ENCODE measurements at regions not wholly inside any gene's neighbourhood (a gene's known extent, or its start where the extent isn't known, plus 50 kb on each side); places are given as distances from the start of the nearest gene placed in this dataset.
"Not testable (repeated sequence)": the region's sequence is repeated elsewhere in the genome, so short reads cannot be mapped to it uniquely, and the experiment has no call there.

DNA sequence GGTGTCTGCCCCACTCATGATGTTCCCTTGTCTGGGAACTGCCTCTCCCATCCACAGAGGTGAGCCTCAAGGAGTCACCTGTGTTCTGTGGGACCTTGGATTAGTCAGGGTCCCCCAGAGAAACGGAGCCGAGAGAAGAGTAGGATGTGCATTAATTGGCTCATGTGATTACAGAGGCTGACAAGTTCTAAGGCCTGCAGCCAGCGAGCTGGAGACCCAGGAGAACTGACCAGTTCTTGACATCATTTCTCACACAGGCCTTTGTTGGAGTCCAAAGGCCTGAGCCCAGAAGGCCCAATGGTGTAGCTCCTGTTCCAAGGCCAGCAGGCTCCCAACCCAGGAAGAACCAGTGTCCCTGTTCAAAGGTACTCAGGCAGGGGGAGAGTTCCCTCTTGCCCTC is 186.6 kb downstream of the BCL2L11 start:
- not testable (repeated sequence) for FAIRE-seq; DNase-seq (ENCODE audit: insufficient read length, low spot score)

DNA sequence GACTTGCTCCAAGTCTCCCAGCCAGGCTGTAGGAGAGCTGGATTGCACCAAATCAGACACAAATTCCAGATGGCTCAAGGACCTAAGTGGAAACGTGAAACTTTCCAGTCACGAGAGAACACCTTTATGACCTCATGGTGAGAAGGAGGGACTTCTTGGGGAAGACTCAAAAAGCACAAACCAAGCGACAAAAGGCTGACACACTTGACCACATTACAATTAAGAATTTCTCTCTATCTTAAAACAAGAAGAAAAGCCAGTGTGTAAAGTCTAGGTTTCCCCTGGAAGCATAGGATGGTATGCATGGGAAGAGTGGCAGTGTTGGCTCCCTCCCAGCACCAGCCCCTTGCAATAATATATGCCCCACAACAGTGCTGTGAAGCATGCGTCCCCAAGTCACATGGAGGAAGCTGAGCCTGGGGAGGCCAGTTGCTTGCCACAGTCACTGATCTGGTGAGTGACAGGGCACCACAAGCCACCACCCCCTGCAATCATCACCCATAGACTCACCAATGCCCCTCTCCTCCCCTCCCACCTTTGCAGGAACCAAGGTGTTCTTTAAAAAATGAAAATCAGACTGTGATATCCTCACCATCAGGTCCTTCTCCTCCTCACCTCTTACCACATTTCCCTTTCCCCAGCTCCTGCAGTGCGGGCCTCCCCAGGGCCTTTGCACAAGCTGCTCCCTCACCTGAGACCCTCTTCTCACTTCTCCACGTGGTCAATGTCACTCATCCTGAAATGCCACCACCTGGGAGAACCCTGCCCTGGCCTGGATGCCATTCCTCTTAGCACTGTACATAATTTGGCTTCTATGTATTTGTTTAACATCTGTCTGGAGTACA is 188.7 kb downstream of the BCL2L11 start:
- not testable (repeated sequence) for FAIRE-seq

GRCh38 chr2:111310395-111310794 is 189.7 kb downstream of the BCL2L11 start:
- FAIRE-seq; DNase-seq (ENCODE audit: insufficient read length, low spot score): not testable (repeated sequence)

More for the DNA sequence above, 188.7 kb downstream of the BCL2L11 start:
- DNase-seq (ENCODE audit: insufficient read length, low spot score) = not testable (repeated sequence)

DNA sequence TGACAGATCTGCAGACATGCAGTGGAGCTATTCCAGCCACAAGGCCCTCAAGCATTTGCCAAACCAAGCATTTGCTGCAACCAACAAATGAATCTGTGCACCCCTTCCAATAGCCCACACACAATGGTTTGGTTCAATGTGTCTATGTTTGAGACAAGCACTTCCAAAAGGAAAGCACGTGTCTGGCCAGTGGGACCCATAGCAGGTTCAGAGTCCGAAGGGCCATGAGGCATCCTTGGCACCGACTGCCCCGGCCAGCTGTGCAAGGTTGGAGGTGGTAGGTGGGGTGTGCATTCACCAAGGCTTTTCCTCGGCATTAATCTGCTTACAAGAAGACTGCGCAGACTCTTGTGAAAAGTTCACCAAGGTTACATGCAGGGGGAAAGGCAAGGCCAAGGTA is 190.9 kb downstream of the BCL2L11 start:
- FAIRE-seq = not testable (repeated sequence)

GRCh38 chr2:111312897-111313607 is 192.3 kb downstream of the BCL2L11 start:
- DNase-seq (ENCODE audit: insufficient read length, low spot score); FAIRE-seq: not testable (repeated sequence)

More for the DNA sequence above, 190.9 kb downstream of the BCL2L11 start:
- not testable (repeated sequence) for DNase-seq (ENCODE audit: insufficient read length, low spot score)

- DNase-seq (ENCODE audit: insufficient read length, low spot score); FAIRE-seq: not testable (repeated sequence)
Measured at GRCh38 chr2:111313711-111314110, 193.0 kb downstream of the BCL2L11 start.

DNA sequence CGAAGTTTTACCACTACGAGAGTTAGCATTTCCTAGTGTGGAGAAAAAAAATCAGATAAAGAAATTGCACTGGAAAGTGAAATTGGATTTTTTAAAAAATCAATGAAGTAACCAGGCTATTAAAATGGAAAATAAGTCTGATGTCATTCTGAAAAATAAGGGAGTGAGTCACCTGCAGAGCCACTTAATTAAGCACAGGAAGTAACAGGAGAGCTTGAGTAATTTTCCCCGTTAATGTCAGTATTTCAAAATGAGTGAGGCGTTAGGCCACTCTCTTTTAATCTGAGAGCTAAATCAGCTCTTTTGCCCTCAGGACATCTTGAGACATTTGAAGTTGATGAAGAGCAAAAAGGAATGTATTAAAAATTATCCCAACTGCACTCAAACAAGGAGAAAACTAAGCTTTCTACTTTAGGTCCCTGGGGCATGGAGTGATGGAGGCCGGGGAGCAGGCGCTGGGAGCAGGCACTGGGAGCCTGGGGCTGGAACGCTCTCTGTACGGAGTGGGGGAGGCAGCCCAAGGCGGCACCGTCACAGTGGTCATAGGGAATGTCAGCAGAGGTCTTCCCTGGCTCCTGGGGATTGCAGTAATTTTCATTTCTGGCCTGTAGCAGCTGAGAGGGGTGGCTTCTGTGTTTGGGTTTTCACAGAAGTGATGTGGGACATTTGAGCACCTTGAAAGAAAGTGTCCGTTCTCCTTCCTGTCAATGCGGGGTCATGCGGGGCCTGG is 194.6 kb downstream of the BCL2L11 start:
- not testable (repeated sequence) for DNase-seq (ENCODE audit: insufficient read length, low spot score); FAIRE-seq

GRCh38 chr2:111316221-111316741 is 195.6 kb downstream of the BCL2L11 start:
- FAIRE-seq; DNase-seq (ENCODE audit: insufficient read length, low spot score): not testable (repeated sequence)

DNA sequence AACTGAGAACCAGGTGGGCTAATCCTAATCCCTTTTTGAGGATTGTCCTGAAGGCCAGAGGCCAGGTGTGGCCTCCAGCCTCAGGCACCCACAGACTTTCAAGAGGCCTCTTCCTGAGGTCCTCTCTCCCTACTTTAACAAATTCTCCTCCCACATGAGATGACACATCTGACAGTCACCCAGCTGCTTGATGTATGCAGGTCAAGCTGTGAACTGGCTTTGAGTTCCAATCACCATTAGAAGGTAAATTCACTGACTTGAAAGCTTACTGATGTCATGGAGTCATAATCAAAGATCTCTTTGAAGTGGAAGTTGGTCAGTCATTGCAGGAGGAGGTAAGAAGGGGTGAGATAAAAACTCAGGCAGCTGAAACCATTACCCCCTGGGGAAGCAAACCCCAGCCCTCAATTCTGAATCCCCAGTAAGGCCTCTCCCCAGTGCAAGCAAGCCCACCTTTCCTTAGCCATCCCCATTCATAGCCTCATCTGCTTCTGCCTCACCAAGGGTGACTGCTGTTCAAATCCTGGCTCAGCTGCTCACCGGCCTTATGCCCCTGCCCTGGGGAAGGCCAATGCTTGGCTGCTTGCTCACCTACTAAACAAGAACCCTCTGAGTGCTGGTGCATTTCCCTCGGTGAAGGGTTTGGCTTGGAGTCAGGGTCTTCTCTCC is 196.3 kb downstream of the BCL2L11 start:
- FAIRE-seq; DNase-seq (ENCODE audit: insufficient read length, low spot score): not testable (repeated sequence)

DNA sequence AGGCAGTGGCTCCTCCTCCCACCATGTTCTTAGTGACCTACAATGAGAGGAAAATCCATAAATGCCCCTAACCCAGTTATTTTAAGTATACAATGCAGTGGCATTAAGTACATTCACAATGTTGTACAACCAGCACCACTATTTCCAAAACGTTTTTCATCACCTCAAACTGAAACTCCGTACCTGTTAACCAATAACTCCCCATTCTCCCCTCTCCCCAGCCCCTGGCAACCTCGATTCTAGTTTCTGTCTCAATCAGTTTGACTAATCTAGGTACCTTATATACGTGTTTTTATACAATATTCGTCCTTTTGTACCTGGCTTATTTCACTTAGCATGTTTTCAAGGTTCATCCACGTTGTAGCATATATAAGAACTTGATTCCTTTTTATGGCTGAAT is 198.8 kb downstream of the BCL2L11 start:
- not testable (repeated sequence) for DNase-seq (ENCODE audit: insufficient read length, low spot score); FAIRE-seq

GRCh38 chr2:111320264-111320663 is 199.6 kb downstream of the BCL2L11 start:
- DNase-seq (ENCODE audit: insufficient read length, low spot score); FAIRE-seq: not testable (repeated sequence)

GRCh38 chr2:111320965-111321364 is 200.3 kb downstream of the BCL2L11 start:
- DNase-seq (ENCODE audit: insufficient read length, low spot score); FAIRE-seq: not testable (repeated sequence)

DNA sequence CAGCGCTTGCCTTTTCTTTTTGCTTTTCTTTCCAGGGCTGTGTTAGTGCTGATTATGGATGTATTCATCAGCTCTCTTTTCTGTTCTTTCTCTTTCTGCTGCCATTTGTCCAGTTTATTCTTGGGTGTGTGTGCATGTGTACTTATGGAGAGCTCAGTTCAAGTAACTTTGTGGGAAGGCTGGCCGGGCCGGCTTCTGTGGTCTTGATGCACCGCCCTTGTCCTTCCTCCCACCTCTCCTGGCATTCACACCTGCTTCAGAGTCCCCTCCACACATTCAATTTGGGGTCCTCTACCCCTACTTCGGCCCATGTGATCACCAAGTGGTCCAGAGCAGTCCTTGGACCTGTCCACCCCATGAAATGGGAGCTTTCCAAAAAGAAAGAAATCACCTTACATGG is 202.7 kb downstream of the BCL2L11 start:
- not testable (repeated sequence) for DNase-seq (ENCODE audit: insufficient read length, low spot score); FAIRE-seq

GRCh38 chr2:111327726-111328125 is 207.0 kb downstream of the BCL2L11 start:
- FAIRE-seq; DNase-seq (ENCODE audit: insufficient read length, low spot score): not testable (repeated sequence)

DNA sequence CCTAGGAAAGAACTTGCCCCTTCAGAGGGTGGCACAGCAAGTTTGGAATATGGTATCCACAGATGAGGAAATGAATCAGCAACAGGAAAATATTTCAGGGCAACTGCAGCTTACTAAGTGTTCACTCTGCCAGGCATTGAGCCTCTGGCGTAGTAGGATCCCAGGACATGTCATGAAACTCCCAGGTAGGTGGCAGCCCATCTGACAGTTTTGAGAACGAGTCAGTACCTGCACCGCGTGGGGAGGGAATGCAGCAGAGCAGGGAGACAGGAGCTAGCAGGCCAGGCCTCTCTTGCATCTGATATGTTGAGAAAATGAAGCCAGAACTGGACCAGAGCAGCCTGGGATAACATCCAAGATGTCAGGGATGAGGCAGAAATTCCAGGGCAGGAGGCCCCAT is 208.6 kb downstream of the BCL2L11 start:
- DNase-seq (ENCODE audit: insufficient read length, low spot score); FAIRE-seq: not testable (repeated sequence)

DNA sequence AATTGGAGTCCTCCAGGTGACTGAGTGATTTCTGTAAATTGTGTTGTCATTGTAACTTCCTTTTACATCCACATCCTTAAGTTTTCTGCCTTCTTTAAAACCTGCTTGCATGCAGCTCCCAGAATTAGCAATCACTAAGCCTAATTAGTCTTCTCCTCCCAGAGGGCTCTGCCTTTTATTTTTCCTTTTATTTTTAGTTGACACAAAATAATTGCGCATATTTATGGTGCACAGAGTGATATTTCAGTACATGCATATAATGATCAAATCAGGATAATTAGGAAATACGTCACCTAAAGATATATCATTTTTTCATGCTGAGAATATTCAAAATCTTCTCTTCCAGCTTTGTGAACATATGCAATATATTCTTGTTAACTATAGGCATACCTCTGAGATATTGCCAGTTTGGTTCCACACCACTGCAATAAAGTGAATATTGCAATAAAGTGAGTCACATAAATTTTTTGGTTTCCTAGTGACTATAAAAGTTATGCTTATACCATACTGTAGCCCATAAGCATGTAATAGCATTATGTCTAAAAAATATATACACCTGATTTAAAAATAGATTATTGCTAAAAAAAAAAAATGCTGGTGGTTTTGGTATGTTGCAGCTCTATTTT is 210.5 kb downstream of the BCL2L11 start:
- DNase-seq (ENCODE audit: insufficient read length, low spot score); FAIRE-seq: not testable (repeated sequence)

DNA sequence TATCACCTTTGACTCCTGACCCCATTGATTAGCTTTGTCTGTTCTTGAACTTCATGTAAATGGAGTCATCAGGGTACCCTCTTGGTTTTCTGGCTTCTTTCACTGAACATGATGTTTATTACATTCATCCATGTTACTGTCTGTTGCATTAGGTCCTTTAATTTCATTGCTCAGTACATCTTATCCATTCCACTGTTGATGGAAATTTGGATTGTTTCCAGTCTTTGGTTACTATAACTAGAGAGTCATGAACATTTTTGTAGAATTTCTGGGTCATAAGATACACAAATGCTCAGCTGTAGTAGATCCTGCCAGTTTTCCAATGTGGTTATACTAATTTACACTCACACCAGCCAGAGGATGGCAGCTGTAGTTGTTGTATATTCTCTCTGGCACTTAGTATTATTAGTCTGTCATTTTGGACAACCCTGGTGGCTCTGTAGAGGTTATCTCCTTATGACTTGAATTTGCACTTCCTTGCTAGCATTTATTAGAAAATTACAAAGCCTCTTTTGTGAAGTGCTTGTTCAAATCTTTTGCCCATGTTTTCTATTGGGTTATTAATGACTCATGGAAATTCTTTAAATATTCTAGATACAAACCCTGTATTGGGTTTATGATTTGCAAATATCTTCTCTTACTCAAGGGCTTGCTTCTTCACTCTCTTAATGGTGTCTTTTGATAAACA is 214.7 kb downstream of the BCL2L11 start:
- DNase-seq (ENCODE audit: insufficient read length, low spot score); FAIRE-seq: not testable (repeated sequence)

DNA sequence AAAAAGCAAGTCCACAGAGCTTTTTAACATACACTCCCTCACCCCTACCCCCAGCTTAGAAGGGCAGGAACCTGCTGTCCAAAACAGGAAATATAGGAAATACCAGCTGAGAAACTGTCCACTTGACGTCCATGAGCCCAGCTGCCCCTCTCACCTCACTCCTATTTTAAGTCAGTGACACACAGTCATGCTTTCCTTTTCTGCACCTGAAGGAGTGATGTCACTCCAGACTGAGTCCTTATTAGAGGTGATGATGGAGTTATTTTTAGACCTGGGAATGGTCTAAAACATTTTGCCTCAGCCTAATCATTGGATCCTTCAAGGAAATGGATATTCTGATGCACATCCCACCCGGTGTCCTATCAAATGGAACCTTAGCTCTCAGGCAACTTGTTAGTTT is 217.8 kb downstream of the BCL2L11 start:
- not testable (repeated sequence) for FAIRE-seq

More for the DNA sequence above, 217.8 kb downstream of the BCL2L11 start:
- not testable (repeated sequence) for DNase-seq (ENCODE audit: insufficient read length, low spot score)

Data from GM12891 (cell line).